MCF 10A (cell line): ENCODE measurements at regions not wholly inside any gene's neighbourhood (a gene's known extent, or its start where the extent isn't known, plus 50 kb on each side); places are given as distances from the start of the nearest gene placed in this dataset.

ENCODE experiments used
- BruUV-seq: library from RNA; stranded (reverse); fragments of 400-500 nt; replicated peaks from 2 replicates; lab custom pipeline; 2021; lab: Mats Ljungman, UMichigan
- CTCF ChIA-PET: fragments of 300-600 bp; sonication (Branson Sonifier 250); formaldehyde crosslinking; extraction: SDS; loops from one replicate; lab custom pipeline; 2021; ENCODE audit warnings: antibody characterized with exemption, inconsistent platforms; lab: Yijun Ruan, JAX
- POLR2A ChIA-PET: fragments of 300-600, 350-650 bp; sonication (Branson Sonifier 250); formaldehyde crosslinking; extraction: SDS; loops from one replicate; lab custom pipeline; 2020; ENCODE audit warnings: antibody characterized with exemption, inconsistent platforms; lab: Yijun Ruan, JAX
- DNase-seq: peaks from one replicate; pipeline ENCODE4 v3.0.0-alpha.2; 2018; ENCODE audit not compliant: unreplicated experiment
- H3K27ac Mint-ChIP-seq: one replicate; pipeline ENCODE4 v1.8.0; 2022; ENCODE audit warnings: mild to moderate bottlenecking, low read depth, mixed read lengths; ENCODE audit not compliant: unreplicated experiment
- H3K27me3 Mint-ChIP-seq: one replicate; pipeline ENCODE4 v1.8.0; 2022; ENCODE audit warnings: mixed read lengths; ENCODE audit not compliant: insufficient read depth, unreplicated experiment
- H3K36me3 Mint-ChIP-seq: one replicate; pipeline ENCODE4 v1.8.0; 2022; ENCODE audit warnings: mild to moderate bottlenecking, moderate library complexity, mixed read lengths; ENCODE audit not compliant: insufficient read depth, unreplicated experiment
- H3K4me1 Mint-ChIP-seq: one replicate; pipeline ENCODE4 v1.8.0; 2022; ENCODE audit warnings: mixed read lengths; ENCODE audit not compliant: insufficient read depth, unreplicated experiment
- H3K4me3 Mint-ChIP-seq: one replicate; pipeline ENCODE4 v1.8.0; 2022; ENCODE audit warnings: mild to moderate bottlenecking, moderate library complexity, mixed read lengths; ENCODE audit not compliant: unreplicated experiment
- H3K9me3 Mint-ChIP-seq: one replicate; pipeline ENCODE4 v1.8.0; 2022; ENCODE audit warnings: mixed read lengths; ENCODE audit not compliant: unreplicated experiment
- CTCF ChIP-seq: fragments of 200-600 bp; IDR thresholded peaks from one replicate; pipeline ENCODE4 v1.8.0; 2022; ENCODE audit warnings: antibody characterized with exemption, mild to moderate bottlenecking; ENCODE audit not compliant: unreplicated experiment
- intact Hi-C: fragments of 100-400 bp; cut with micrococcal nuclease; formaldehyde crosslinking; loops from 2 replicates; pipeline ENCODE4 v1.14.1; 2022

GRCh38 chr4:146088690-146089089 is 86.8 kb upstream of the LSM6 start:
- Mint-ChIP-seq H3K4me3 (no peak overlapping the region), H3K4me1 (no peaks in the 10 kb centered on the region), H3K9me3 (no peaks in the 10 kb centered on the region), H3K27me3 (no peaks in the 10 kb centered on the region), H3K27ac (no peak overlapping the region), H3K36me3 (no peaks in the 10 kb centered on the region)
- BruUV-seq = no TSS peak
- no peak for TF ChIP-seq CTCF
- DNase-seq = no peak
- ChIA-PET POLR2A (interaction anchor here (1.0 kb wide), 1 partner anchor 33 kb away, joined by 3 read pairs; no protein-coding TSS in a partner anchor), CTCF (no interaction called here)
- intact Hi-C loops = no loop called here

- no peaks in the 10 kb centered on the region for H3K36me3 Mint-ChIP-seq
- no peaks in the 10 kb centered on the region for H3K4me1 Mint-ChIP-seq
- no peak overlapping the region for H3K4me3 Mint-ChIP-seq
- H3K27ac Mint-ChIP-seq = no peak overlapping the region
- no peak for TF ChIP-seq CTCF
- POLR2A ChIA-PET = interaction anchor here (0.6 to 1.0 kb wide), 2 partner anchors 33 to 432 kb away, joined by 3 read pairs; no protein-coding TSS in a partner anchor
- H3K27me3 Mint-ChIP-seq = no peaks in the 10 kb centered on the region
- H3K9me3 Mint-ChIP-seq = no peaks in the 10 kb centered on the region
- DNase-seq = no peak
- no TSS peak for BruUV-seq
- CTCF ChIA-PET = interaction anchor here (0.8 kb wide), 1 partner anchor 332 kb away, joined by 3 read pairs; no protein-coding TSS in a partner anchor
- intact Hi-C loops = no loop called here
Measured at GRCh38 chr4:146087856-146088255, 87.7 kb upstream of the LSM6 start.

GRCh38 chr4:146076081-146076480 is 99.4 kb upstream of the LSM6 start:
- Mint-ChIP-seq H3K27ac (no peak overlapping the region), H3K27me3 (no peaks in the 10 kb centered on the region), H3K36me3 (no peaks in the 10 kb centered on the region), H3K9me3 (no peaks in the 10 kb centered on the region), H3K4me3 (no peak overlapping the region), H3K4me1 (no peaks in the 10 kb centered on the region)
- intact Hi-C loops = no loop called here
- DNase-seq = no peak
- BruUV-seq = no TSS peak
- CTCF ChIA-PET = interaction anchor here (0.6 to 6.1 kb wide), 2 partner anchors 19 to 61 kb away, joined by 3 to 32 read pairs; no protein-coding TSS in a partner anchor
- POLR2A ChIA-PET = interaction anchor here (0.6 kb wide), 1 partner anchor 16 kb away, joined by 3 read pairs; no protein-coding TSS in a partner anchor
- TF ChIP-seq CTCF = no peak

GRCh38 chr4:146073517-146073916 is 102.0 kb upstream of the LSM6 start:
- H3K9me3 Mint-ChIP-seq = no peaks in the 10 kb centered on the region
- no peak for TF ChIP-seq CTCF
- no peak overlapping the region for H3K4me3 Mint-ChIP-seq
- intact Hi-C loops = no loop called here
- no peaks in the 10 kb centered on the region for H3K36me3 Mint-ChIP-seq
- no peaks in the 10 kb centered on the region for H3K4me1 Mint-ChIP-seq
- ChIA-PET POLR2A (no interaction called here), CTCF (interaction anchor here (1.2 kb wide), 1 partner anchor 22 kb away, joined by 5 read pairs; no protein-coding TSS in a partner anchor)
- DNase-seq = no peak
- no peaks in the 10 kb centered on the region for H3K27me3 Mint-ChIP-seq
- BruUV-seq = no TSS peak
- H3K27ac Mint-ChIP-seq = no peak overlapping the region
